IPS-20b (cell line): ENCODE measurements at regions not wholly inside any gene's neighbourhood (a gene's known extent, or its start where the extent isn't known, plus 50 kb on each side); places are given as distances from the start of the nearest gene placed in this dataset.
"Not testable (repeated sequence)": the region's sequence is repeated elsewhere in the genome, so short reads cannot be mapped to it uniquely, and the experiment has no call there.

Experiments used
- H3K27ac ChIP-seq: one replicate; pipeline ENCODE4 v1.5.1; 2013; ENCODE audit warnings: low read length
- H3K27me3 ChIP-seq: 2 replicates; pipeline ENCODE4 v1.6.1; 2013; ENCODE audit warnings: mild to moderate bottlenecking, low read length, inconsistent platforms; ENCODE audit not compliant: insufficient read depth
- H3K36me3 ChIP-seq: 2 replicates; pipeline ENCODE4 v1.6.1; 2013; ENCODE audit warnings: low read depth, mild to moderate bottlenecking, inconsistent platforms, low read length, moderate library complexity; ENCODE audit not compliant: insufficient read depth
- H3K4me1 ChIP-seq: 2 replicates; pipeline ENCODE4 v1.6.1; 2013; ENCODE audit warnings: mild to moderate bottlenecking, control low read depth, inconsistent platforms, low read length, moderate library complexity; ENCODE audit not compliant: insufficient read depth
- H3K4me3 ChIP-seq: 2 replicates; pipeline ENCODE4 v1.5.1; 2013; ENCODE audit warnings: mild to moderate bottlenecking, low read length, inconsistent platforms
- H3K9ac ChIP-seq: 2 replicates; pipeline ENCODE4 v1.6.1; 2013; ENCODE audit warnings: low read depth, mild to moderate bottlenecking, inconsistent platforms, low read length, moderate library complexity
- H3K9me3 ChIP-seq: 2 replicates; pipeline ENCODE4 v1.6.1; 2013; ENCODE audit warnings: mild to moderate bottlenecking, low read depth, low read length, inconsistent platforms; ENCODE audit not compliant: insufficient read depth

- not testable (repeated sequence) for H3K27me3 ChIP-seq, H3K36me3 ChIP-seq, H3K4me3 ChIP-seq, H3K9ac ChIP-seq, H3K27ac ChIP-seq, H3K9me3 ChIP-seq, H3K4me1 ChIP-seq
Observed at GRCh38 chr4:104326991-104327694, 167.6 kb downstream of the CXXC4 start.

GRCh38 chr4:104302731-104303130, 192.0 kb downstream of the CXXC4 start:
- no peak overlapping the region for H3K27ac ChIP-seq
- H3K27me3 ChIP-seq: no peaks in the 10 kb centered on the region
- no peaks in the 10 kb centered on the region for H3K36me3 ChIP-seq
- no peaks in the 10 kb centered on the region for H3K4me1 ChIP-seq
- no peaks in the 10 kb centered on the region for H3K9me3 ChIP-seq
- H3K4me3 ChIP-seq: no peak overlapping the region
- no peak overlapping the region for H3K9ac ChIP-seq

- no peak overlapping the region for H3K9ac ChIP-seq
- no peaks in the 10 kb centered on the region for H3K27me3 ChIP-seq
- H3K4me1 ChIP-seq: no peaks in the 10 kb centered on the region
- no peaks in the 10 kb centered on the region for H3K9me3 ChIP-seq
- no peaks in the 10 kb centered on the region for H3K36me3 ChIP-seq
- H3K27ac ChIP-seq: no peak overlapping the region
- no peak overlapping the region for H3K4me3 ChIP-seq
Observed at GRCh38 chr4:104294811-104295210, 199.9 kb downstream of the CXXC4 start.

- no peak overlapping the region for H3K9ac ChIP-seq
- H3K4me3 ChIP-seq: no peak overlapping the region
- no peaks in the 10 kb centered on the region for H3K27me3 ChIP-seq
- H3K27ac ChIP-seq: no peak overlapping the region
- no peaks in the 10 kb centered on the region for H3K4me1 ChIP-seq
- H3K36me3 ChIP-seq: no peaks in the 10 kb centered on the region
- H3K9me3 ChIP-seq: no peaks in the 10 kb centered on the region
Observed at GRCh38 chr4:104286867-104287266, 207.8 kb downstream of the CXXC4 start.

GRCh38 chr4:104283303-104283702, 211.4 kb downstream of the CXXC4 start:
- Histone ChIP-seq H3K36me3 (no peaks in the 10 kb centered on the region), H3K27me3 (no peaks in the 10 kb centered on the region), H3K27ac (no peak overlapping the region), H3K9me3 (no peaks in the 10 kb centered on the region), H3K9ac (no peak overlapping the region), H3K4me3 (no peak overlapping the region), H3K4me1 (no peaks in the 10 kb centered on the region)

- H3K9me3 ChIP-seq: no peaks in the 10 kb centered on the region
- H3K4me1 ChIP-seq: no peaks in the 10 kb centered on the region
- no peaks in the 10 kb centered on the region for H3K36me3 ChIP-seq
- no peak overlapping the region for H3K9ac ChIP-seq
- no peak overlapping the region for H3K27ac ChIP-seq
- H3K4me3 ChIP-seq: no peak overlapping the region
- no peaks in the 10 kb centered on the region for H3K27me3 ChIP-seq
Observed at GRCh38 chr4:104279744-104280143, 214.9 kb downstream of the CXXC4 start.

- H3K9me3 ChIP-seq: no peaks in the 10 kb centered on the region
- H3K36me3 ChIP-seq: no peaks in the 10 kb centered on the region
- no peak overlapping the region for H3K27ac ChIP-seq
- H3K4me1 ChIP-seq: no peaks in the 10 kb centered on the region
- H3K4me3 ChIP-seq: no peak overlapping the region
- H3K27me3 ChIP-seq: no peaks in the 10 kb centered on the region
- no peak overlapping the region for H3K9ac ChIP-seq
Observed at GRCh38 chr4:104272966-104273365, 221.7 kb downstream of the CXXC4 start.

- H3K27ac ChIP-seq, H3K4me3 ChIP-seq, H3K27me3 ChIP-seq, H3K9ac ChIP-seq, H3K4me1 ChIP-seq, H3K36me3 ChIP-seq, H3K9me3 ChIP-seq: not testable (repeated sequence)
Observed at GRCh38 chr4:104269603-104270002, 225.1 kb downstream of the CXXC4 start.

- no peaks in the 10 kb centered on the region for H3K9me3 ChIP-seq
- H3K27me3 ChIP-seq: no peaks in the 10 kb centered on the region
- no peak overlapping the region for H3K27ac ChIP-seq
- no peak overlapping the region for H3K4me3 ChIP-seq
- H3K9ac ChIP-seq: no peak overlapping the region
- no peaks in the 10 kb centered on the region for H3K4me1 ChIP-seq
- H3K36me3 ChIP-seq: no peaks in the 10 kb centered on the region
Observed at GRCh38 chr4:104263100-104263499, 231.6 kb downstream of the CXXC4 start.

- Histone ChIP-seq H3K27ac (no peak overlapping the region), H3K9me3 (no peaks in the 10 kb centered on the region), H3K4me1 (no peaks in the 10 kb centered on the region), H3K36me3 (no peaks in the 10 kb centered on the region), H3K9ac (no peak overlapping the region), H3K27me3 (no peaks in the 10 kb centered on the region), H3K4me3 (no peak overlapping the region)
Observed at GRCh38 chr4:104262678-104263077, 232.0 kb downstream of the CXXC4 start.

GRCh38 chr4:104248726-104249125, 246.0 kb downstream of the CXXC4 start:
- H3K4me1 ChIP-seq: no peaks in the 10 kb centered on the region
- H3K9me3 ChIP-seq: peaks cover 4% of the 10 kb centered on the region; the same call in 1 of the 2 replicates
- no peaks in the 10 kb centered on the region for H3K36me3 ChIP-seq
- H3K27ac ChIP-seq: no peak overlapping the region
- no peak overlapping the region for H3K9ac ChIP-seq
- H3K27me3 ChIP-seq: no peaks in the 10 kb centered on the region
- no peak overlapping the region for H3K4me3 ChIP-seq

- Histone ChIP-seq H3K9me3 (no peaks in the 10 kb centered on the region), H3K4me3 (no peak overlapping the region), H3K4me1 (no peaks in the 10 kb centered on the region), H3K9ac (no peak overlapping the region), H3K27ac (no peak overlapping the region), H3K27me3 (no peaks in the 10 kb centered on the region), H3K36me3 (no peaks in the 10 kb centered on the region)
Observed at GRCh38 chr4:104235967-104236366, 258.7 kb downstream of the CXXC4 start.
